ENCODE measurements at regions not wholly inside any gene's neighbourhood (a gene's known extent, or its start where the extent isn't known, plus 50 kb on each side); places are given as distances from the start of the nearest gene placed in this dataset.

- TF ChIP-seq EZH2 (IDR thresholded peaks at IDR 0.05; ENCODE audit: insufficient read depth, poor library complexity, severe bottlenecking) (no peak), EZH2phosphoT487 (IDR thresholded peaks at IDR 0.05; ENCODE audit: insufficient read depth, low read depth) (no peak)
Observed at GRCh38 chr21:15135867-15136629, 71.2 kb upstream of the NRIP1 start.
